Chondrocyte (in vitro differentiated cells): ENCODE measurements at regions not wholly inside any gene's neighbourhood (a gene's known extent, or its start where the extent isn't known, plus 50 kb on each side); places are given as distances from the start of the nearest gene placed in this dataset.
"Not testable (repeated sequence)": the region's sequence is repeated elsewhere in the genome, so short reads cannot be mapped to it uniquely, and the experiment has no call there.

ENCODE experiments used
- DNase-seq: peaks from one replicate; pipeline ENCODE4 v3.0.0; 2021; ENCODE audit warnings: mixed read lengths, low spot score
- H3K27ac Mint-ChIP-seq: one replicate; pipeline ENCODE4 v1.8.0; 2021; ENCODE audit warnings: mild to moderate bottlenecking, moderate library complexity, mixed read lengths; ENCODE audit not compliant: unreplicated experiment
- H3K27me3 Mint-ChIP-seq: 2 replicates; pipeline ENCODE4 v1.8.0; 2021; ENCODE audit warnings: low read depth, mixed read lengths
- H3K36me3 Mint-ChIP-seq: 2 replicates; pipeline ENCODE4 v1.8.0; 2021; ENCODE audit warnings: low read depth, mixed read lengths
- H3K4me1 Mint-ChIP-seq: 2 replicates; pipeline ENCODE4 v1.8.0; 2021; ENCODE audit warnings: low read depth, mild to moderate bottlenecking, mixed read lengths
- H3K4me3 Mint-ChIP-seq: one replicate; pipeline ENCODE4 v1.8.0; 2021; ENCODE audit warnings: mild to moderate bottlenecking, moderate library complexity, mixed read lengths; ENCODE audit not compliant: unreplicated experiment
- H3K9me3 Mint-ChIP-seq: 2 replicates; pipeline ENCODE4 v1.8.0; 2021; ENCODE audit warnings: low read depth, mixed read lengths
- TF ChIP-seq, protein P1 (sequence below): fragments of 200-600 bp; sonication (generic); IDR thresholded peaks from 2 replicates; pipeline ENCODE4 v1.5.0; 2021; ENCODE audit warnings: antibody characterized with exemption, mild to moderate bottlenecking, moderate library complexity

DNA sequence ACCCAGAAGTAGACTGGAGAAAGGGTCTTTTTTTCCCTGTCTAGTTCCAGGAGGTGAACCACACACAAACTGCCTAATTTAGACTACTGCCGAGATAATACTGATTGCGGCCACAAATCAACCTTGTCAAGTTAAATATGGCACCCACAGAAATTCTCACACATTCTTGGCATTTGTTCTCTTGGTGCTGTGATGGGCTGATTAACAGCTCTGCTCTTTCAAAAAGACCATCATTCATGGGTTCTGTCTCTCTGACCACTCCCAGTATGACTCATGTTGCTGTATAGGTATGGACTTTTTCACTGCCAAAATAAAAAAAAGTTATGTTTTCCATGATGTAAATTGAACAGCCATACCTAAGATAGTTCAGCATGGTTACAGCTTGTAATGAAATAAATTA lies 1003.5 kb upstream of the LCORL start:
- Mint-ChIP-seq H3K27ac (no peak overlapping the region), H3K9me3 (no peaks in the 10 kb centered on the region), H3K36me3 (no peaks in the 10 kb centered on the region), H3K27me3 (no peaks in the 10 kb centered on the region), H3K4me1 (peaks cover 20% of the 10 kb centered on the region), H3K4me3 (no peak overlapping the region)
- DNase-seq: no peak
- TF ChIP-seq, protein P1, sequence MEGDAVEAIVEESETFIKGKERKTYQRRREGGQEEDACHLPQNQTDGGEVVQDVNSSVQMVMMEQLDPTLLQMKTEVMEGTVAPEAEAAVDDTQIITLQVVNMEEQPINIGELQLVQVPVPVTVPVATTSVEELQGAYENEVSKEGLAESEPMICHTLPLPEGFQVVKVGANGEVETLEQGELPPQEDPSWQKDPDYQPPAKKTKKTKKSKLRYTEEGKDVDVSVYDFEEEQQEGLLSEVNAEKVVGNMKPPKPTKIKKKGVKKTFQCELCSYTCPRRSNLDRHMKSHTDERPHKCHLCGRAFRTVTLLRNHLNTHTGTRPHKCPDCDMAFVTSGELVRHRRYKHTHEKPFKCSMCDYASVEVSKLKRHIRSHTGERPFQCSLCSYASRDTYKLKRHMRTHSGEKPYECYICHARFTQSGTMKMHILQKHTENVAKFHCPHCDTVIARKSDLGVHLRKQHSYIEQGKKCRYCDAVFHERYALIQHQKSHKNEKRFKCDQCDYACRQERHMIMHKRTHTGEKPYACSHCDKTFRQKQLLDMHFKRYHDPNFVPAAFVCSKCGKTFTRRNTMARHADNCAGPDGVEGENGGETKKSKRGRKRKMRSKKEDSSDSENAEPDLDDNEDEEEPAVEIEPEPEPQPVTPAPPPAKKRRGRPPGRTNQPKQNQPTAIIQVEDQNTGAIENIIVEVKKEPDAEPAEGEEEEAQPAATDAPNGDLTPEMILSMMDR: no peak

DNA sequence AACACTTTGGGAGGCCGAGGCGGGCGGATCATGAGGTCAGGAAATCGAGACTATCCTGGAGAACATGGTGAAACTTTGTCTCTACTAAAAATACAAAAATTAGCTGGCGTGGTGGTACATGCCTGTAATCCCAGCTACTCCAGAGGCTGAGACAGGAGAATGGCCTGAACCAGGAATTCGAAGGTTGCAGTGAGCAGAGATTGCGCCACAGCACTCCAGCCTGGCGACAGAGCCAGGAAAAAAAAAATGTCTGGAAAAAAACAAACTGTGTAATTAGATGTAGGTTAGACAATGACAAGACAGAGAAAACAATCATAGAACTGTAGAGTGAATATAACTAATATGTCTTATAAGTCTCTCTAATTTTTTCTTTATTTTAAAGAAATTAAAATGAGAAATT lies 1002.5 kb upstream of the LCORL start:
- no peak overlapping the region for H3K27ac Mint-ChIP-seq
- no peak for DNase-seq
- TF ChIP-seq, protein P1: no peak
- H3K9me3 Mint-ChIP-seq: no peaks in the 10 kb centered on the region
- no peaks in the 10 kb centered on the region for H3K36me3 Mint-ChIP-seq
- H3K4me3 Mint-ChIP-seq: no peak overlapping the region
- H3K4me1 Mint-ChIP-seq: peaks cover 10% of the 10 kb centered on the region
- no peaks in the 10 kb centered on the region for H3K27me3 Mint-ChIP-seq

- H3K9me3 Mint-ChIP-seq: no peaks in the 10 kb centered on the region
- H3K4me1 Mint-ChIP-seq: peaks cover 9% of the 10 kb centered on the region
- H3K36me3 Mint-ChIP-seq: no peaks in the 10 kb centered on the region
- no peak for DNase-seq
- no peak overlapping the region for H3K27ac Mint-ChIP-seq
- H3K27me3 Mint-ChIP-seq: no peaks in the 10 kb centered on the region
- no peak overlapping the region for H3K4me3 Mint-ChIP-seq
- TF ChIP-seq, protein P1: no peak
Observed at GRCh38 chr4:19021617-19022016, 1000.1 kb upstream of the LCORL start.

GRCh38 chr4:19016550-19016949 lies 995.0 kb upstream of the LCORL start:
- H3K4me1 Mint-ChIP-seq, H3K9me3 Mint-ChIP-seq, H3K4me3 Mint-ChIP-seq, H3K36me3 Mint-ChIP-seq, H3K27ac Mint-ChIP-seq, H3K27me3 Mint-ChIP-seq, DNase-seq: not testable (repeated sequence)

- Mint-ChIP-seq H3K27me3 (no peaks in the 10 kb centered on the region), H3K36me3 (no peaks in the 10 kb centered on the region), H3K9me3 (no peaks in the 10 kb centered on the region), H3K4me1 (no peaks in the 10 kb centered on the region), H3K4me3 (no peak overlapping the region), H3K27ac (no peak overlapping the region)
- no peak for DNase-seq
- TF ChIP-seq, protein P1: no peak
Observed at GRCh38 chr4:19014594-19014993, 993.0 kb upstream of the LCORL start.

- Mint-ChIP-seq H3K4me3 (no peak overlapping the region), H3K27me3 (no peaks in the 10 kb centered on the region), H3K27ac (no peak overlapping the region), H3K4me1 (no peaks in the 10 kb centered on the region), H3K36me3 (no peaks in the 10 kb centered on the region), H3K9me3 (no peaks in the 10 kb centered on the region)
- TF ChIP-seq, protein P1: no peak
- DNase-seq: no peak
Observed at GRCh38 chr4:19010761-19011160, 989.2 kb upstream of the LCORL start.
